DND-41 (cell line): ENCODE measurements at regions not wholly inside any gene's neighbourhood (a gene's known extent, or its start where the extent isn't known, plus 50 kb on each side); places are given as distances from the start of the nearest gene placed in this dataset.

Experiments
- EZH2 ChIP-seq: IDR thresholded peaks from 3 replicates; pipeline ENCODE4 v1.6.1; 2012; ENCODE audit warnings: borderline replicate concordance, low read depth, mild to moderate bottlenecking, moderate library complexity, low read length, inconsistent platforms; ENCODE audit not compliant: severe bottlenecking
- TF ChIP-seq, protein P1 (sequence below): IDR thresholded peaks from 2 replicates; pipeline ENCODE4 v1.5.1; 2012; ENCODE audit warnings: borderline replicate concordance, low read length, moderate library complexity, mild to moderate bottlenecking; ENCODE audit not compliant: poor library complexity, severe bottlenecking; ENCODE audit errors: extremely low read depth

DNA sequence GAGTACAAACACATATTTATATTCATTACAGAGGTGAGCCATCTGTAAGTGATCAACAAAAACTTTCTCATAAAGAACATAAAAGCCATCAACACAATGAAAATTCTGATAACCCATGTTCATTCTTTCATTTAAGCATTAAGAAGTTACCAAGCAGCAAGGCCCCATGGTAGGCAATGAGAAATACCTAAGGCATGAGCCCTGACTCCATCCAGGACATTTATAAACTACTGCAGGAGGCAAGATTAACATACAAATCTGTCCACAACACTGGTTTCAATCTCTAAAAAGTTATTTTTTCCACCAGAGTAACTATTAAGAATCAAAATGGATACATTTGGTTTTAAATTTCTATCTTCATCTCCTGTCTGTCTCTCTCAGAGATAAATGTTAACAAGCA is 76.1 kb downstream of the SIPA1L2 start:
- TF ChIP-seq, protein P1, sequence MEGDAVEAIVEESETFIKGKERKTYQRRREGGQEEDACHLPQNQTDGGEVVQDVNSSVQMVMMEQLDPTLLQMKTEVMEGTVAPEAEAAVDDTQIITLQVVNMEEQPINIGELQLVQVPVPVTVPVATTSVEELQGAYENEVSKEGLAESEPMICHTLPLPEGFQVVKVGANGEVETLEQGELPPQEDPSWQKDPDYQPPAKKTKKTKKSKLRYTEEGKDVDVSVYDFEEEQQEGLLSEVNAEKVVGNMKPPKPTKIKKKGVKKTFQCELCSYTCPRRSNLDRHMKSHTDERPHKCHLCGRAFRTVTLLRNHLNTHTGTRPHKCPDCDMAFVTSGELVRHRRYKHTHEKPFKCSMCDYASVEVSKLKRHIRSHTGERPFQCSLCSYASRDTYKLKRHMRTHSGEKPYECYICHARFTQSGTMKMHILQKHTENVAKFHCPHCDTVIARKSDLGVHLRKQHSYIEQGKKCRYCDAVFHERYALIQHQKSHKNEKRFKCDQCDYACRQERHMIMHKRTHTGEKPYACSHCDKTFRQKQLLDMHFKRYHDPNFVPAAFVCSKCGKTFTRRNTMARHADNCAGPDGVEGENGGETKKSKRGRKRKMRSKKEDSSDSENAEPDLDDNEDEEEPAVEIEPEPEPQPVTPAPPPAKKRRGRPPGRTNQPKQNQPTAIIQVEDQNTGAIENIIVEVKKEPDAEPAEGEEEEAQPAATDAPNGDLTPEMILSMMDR, result no peak
- no peak for TF ChIP-seq EZH2
